ENCODE measurements at regions not wholly inside any gene's neighbourhood (a gene's known extent, or its start where the extent isn't known, plus 50 kb on each side); places are given as distances from the start of the nearest gene placed in this dataset.
"Not testable (repeated sequence)": the region's sequence is repeated elsewhere in the genome, so short reads cannot be mapped to it uniquely, and the experiment has no call there.

DNA sequence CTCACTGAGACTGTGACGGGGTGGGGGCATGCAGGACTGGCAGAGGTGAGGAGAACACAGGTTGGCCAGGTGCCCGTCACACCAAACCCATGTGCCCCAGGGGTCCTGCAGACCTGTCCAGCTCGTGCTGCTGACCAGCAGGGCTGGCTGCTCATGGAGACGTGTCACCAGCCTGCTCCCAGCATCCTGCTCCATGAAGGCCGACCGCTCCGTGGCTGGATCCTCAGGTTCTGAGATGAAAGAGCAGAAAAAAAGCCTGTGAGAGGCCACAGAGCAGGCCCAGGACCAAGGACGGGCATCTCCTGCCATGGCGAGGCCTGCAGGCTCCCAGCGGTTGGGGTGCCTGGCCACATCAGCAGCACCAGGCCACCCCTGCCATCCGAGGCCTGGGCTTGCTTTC is 71.7 kb upstream of the DRD5 start:
- TF ChIP-seq ZNF146 (tag by site-specific recombination; IDR thresholded peaks at IDR 0.05): no peak
- no peak for TF ChIP-seq ZNF521 (tag by site-specific recombination; IDR thresholded peaks at IDR 0.05)
- no peak for TF ChIP-seq SCRT2 (tag by site-specific recombination; IDR thresholded peaks at IDR 0.05)
- TF ChIP-seq ZNF121 (tag by site-specific recombination; IDR thresholded peaks at IDR 0.05): no peak
- no peak for TF ChIP-seq YY2 (tag by site-specific recombination; IDR thresholded peaks at IDR 0.05)
- no peak for TF ChIP-seq GLIS2 (tag by site-specific recombination; IDR thresholded peaks at IDR 0.05)
- TF ChIP-seq ZNF169 (tag by site-specific recombination; IDR thresholded peaks at IDR 0.05): no peak
- TF ChIP-seq ZNF747 (tag by site-specific recombination; IDR thresholded peaks at IDR 0.05): no peak
- TF ChIP-seq ZNF776 (tag by site-specific recombination; IDR thresholded peaks at IDR 0.05; ENCODE audit: borderline replicate concordance): no peak
- TF ChIP-seq GLI2 (tag by site-specific recombination; IDR thresholded peaks at IDR 0.05; ENCODE audit: borderline replicate concordance, low read depth): no peak
- TF ChIP-seq ZNF645 (tag by site-specific recombination; IDR thresholded peaks at IDR 0.05): no peak
- TF ChIP-seq ZSCAN16 (tag by site-specific recombination; IDR thresholded peaks at IDR 0.05): no peak
- TF ChIP-seq SALL2 (tag by site-specific recombination; IDR thresholded peaks at IDR 0.05; ENCODE audit: borderline replicate concordance): no peak
- no peak for TF ChIP-seq ZNF341 (tag by site-specific recombination; IDR thresholded peaks at IDR 0.05; ENCODE audit: low read depth)
- TF ChIP-seq REPIN1 (tag by site-specific recombination; IDR thresholded peaks at IDR 0.05; ENCODE audit: low read depth): no peak
- no peak for TF ChIP-seq ZNF324 (tag by site-specific recombination; IDR thresholded peaks at IDR 0.05)
- no peak for TF ChIP-seq ZNF473 (tag by site-specific recombination; IDR thresholded peaks at IDR 0.05)
- no peak for TF ChIP-seq ZNF174 (tag by site-specific recombination; IDR thresholded peaks at IDR 0.05)
- CTCF ChIA-PET: no interaction called here
- Histone ChIP-seq H3K36me3 (ENCODE audit: control insufficient read depth in 2 of 2, insufficient read depth in 1 of 2, low read length in 2 of 2) (no peaks in the 10 kb centered on the region), H3K4me1 (ENCODE audit: control insufficient read depth, insufficient read depth, low read length) (no peaks in the 10 kb centered on the region), H3K9me3 (ENCODE audit: control insufficient read depth, insufficient read depth, low read depth, low read length) (no peaks in the 10 kb centered on the region), H3K27ac (ENCODE audit: extremely low read depth, low read depth, low read length) (no peak overlapping the region), H3K4me3 (ENCODE audit: low read depth, low read length) (no peak overlapping the region)
- POLR2A ChIA-PET: no interaction called here

DNA sequence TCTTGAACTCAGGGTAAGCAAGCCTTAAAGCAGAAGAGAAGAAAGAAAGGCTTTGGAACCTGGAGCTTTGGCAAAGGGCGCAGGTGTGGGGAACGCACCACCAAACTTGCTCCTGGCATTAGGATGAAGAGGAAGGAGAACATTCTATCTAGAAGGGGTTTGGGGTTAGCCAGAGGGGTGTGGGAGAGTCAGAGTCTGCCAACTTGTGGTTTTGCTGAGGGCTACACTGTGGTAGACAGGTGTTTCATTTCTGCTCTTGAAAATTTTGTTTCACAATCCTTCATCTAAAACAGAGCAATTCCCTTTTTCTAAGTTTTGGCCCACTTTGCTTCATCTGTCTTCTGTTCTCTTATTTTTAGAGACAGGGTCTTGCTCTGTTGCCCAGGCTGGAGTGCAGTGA is 66.2 kb upstream of the DRD5 start:
- H3K4me1 ChIP-seq (ENCODE audit: control insufficient read depth, insufficient read depth, low read length); H3K9me3 ChIP-seq (ENCODE audit: control insufficient read depth, insufficient read depth, low read depth, low read length); H3K4me3 ChIP-seq (ENCODE audit: low read depth, low read length); POLR2A ChIA-PET; H3K27ac ChIP-seq (ENCODE audit: extremely low read depth, low read depth, low read length); H3K36me3 ChIP-seq (ENCODE audit: control insufficient read depth in 2 of 2, insufficient read depth in 1 of 2, low read length in 2 of 2): not testable (repeated sequence)
- CTCF ChIA-PET: interaction anchor here (1.2 kb wide), 1 partner anchor 11 kb away, joined by 6 read pairs; no protein-coding TSS in a partner anchor

DNA sequence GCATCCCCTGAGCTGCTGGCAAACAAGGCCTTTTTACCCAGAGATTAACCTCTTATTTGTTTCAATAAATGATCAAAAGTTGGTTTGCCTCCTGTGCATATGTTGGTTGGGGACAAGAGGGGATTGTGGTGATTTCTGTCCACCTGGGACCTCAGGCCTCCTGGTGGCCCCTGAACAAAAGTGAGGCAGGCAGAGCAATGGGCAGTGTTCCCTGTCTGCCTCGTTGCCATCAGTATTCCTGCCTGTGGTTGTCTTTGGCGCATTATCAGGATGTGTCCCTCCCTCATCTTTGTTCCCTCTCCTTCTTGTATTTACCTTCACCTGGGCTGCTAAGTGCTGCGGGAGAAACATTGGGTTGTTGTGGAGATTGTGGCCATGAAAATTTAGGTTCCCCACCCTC is 65.3 kb upstream of the DRD5 start:
- H3K9me3 ChIP-seq (ENCODE audit: control insufficient read depth, insufficient read depth, low read depth, low read length): no peaks in the 10 kb centered on the region
- no peaks in the 10 kb centered on the region for H3K36me3 ChIP-seq (ENCODE audit: control insufficient read depth in 2 of 2, insufficient read depth in 1 of 2, low read length in 2 of 2)
- H3K4me1 ChIP-seq (ENCODE audit: control insufficient read depth, insufficient read depth, low read length): no peaks in the 10 kb centered on the region
- ChIA-PET CTCF (interaction anchor here (1.2 kb wide), 1 partner anchor 12 kb away, joined by 6 read pairs; no protein-coding TSS in a partner anchor), POLR2A (no interaction called here)
- H3K4me3 ChIP-seq (ENCODE audit: low read depth, low read length): no peak overlapping the region
- no peak overlapping the region for H3K27ac ChIP-seq (ENCODE audit: extremely low read depth, low read depth, low read length)
- TF ChIP-seq ZFP3 (tag by site-specific recombination; IDR thresholded peaks at IDR 0.05; ENCODE audit: low read depth) (no peak), HOXA7 (CRISPR knock-in tag; IDR thresholded peaks at IDR 0.05; ENCODE audit: borderline replicate concordance) (no peak), EGR2 (tag by site-specific recombination; IDR thresholded peaks at IDR 0.05; ENCODE audit: low read depth) (no peak), ZNF138 (tag by site-specific recombination; IDR thresholded peaks at IDR 0.05; ENCODE audit: borderline replicate concordance) (no peak), ZNF488 (tag by site-specific recombination; IDR thresholded peaks at IDR 0.05) (no peak), ZNF600 (tag by site-specific recombination; IDR thresholded peaks at IDR 0.05) (no peak), ZNF645 (tag by site-specific recombination; IDR thresholded peaks at IDR 0.05) (no peak), ZNF350 (tag by site-specific recombination; IDR thresholded peaks at IDR 0.05) (no peak), ZNF211 (tag by site-specific recombination; IDR thresholded peaks at IDR 0.05; ENCODE audit: low read depth) (no peak), TCF7L2 (IDR thresholded peaks at IDR 0.05; ENCODE audit: borderline replicate concordance, low read depth, low read length) (no peak), SCRT2 (tag by site-specific recombination; IDR thresholded peaks at IDR 0.05) (no peak), ZNF19 (tag by site-specific recombination; IDR thresholded peaks at IDR 0.05; ENCODE audit: low read depth) (no peak)
- TF ChIP-seq, protein P1, sequence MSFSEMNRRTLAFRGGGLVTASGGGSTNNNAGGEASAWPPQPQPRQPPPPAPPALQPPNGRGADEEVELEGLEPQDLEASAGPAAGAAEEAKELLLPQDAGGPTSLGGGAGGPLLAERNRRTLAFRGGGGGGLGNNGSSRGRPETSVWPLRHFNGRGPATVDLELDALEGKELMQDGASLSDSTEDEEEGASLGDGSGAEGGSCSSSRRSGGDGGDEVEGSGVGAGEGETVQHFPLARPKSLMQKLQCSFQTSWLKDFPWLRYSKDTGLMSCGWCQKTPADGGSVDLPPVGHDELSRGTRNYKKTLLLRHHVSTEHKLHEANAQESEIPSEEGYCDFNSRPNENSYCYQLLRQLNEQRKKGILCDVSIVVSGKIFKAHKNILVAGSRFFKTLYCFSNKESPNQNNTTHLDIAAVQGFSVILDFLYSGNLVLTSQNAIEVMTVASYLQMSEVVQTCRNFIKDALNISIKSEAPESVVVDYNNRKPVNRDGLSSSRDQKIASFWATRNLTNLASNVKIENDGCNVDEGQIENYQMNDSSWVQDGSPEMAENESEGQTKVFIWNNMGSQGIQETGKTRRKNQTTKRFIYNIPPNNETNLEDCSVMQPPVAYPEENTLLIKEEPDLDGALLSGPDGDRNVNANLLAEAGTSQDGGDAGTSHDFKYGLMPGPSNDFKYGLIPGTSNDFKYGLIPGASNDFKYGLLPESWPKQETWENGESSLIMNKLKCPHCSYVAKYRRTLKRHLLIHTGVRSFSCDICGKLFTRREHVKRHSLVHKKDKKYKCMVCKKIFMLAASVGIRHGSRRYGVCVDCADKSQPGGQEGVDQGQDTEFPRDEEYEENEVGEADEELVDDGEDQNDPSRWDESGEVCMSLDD (tag by site-specific recombination; IDR thresholded peaks at IDR 0.05): no peak

All from HEK293 (cell line).